Nephron progenitor cell (in vitro differentiated cells): ENCODE measurements at regions not wholly inside any gene's neighbourhood (a gene's known extent, or its start where the extent isn't known, plus 50 kb on each side); places are given as distances from the start of the nearest gene placed in this dataset.

Experiments
- DNase-seq: peaks from one replicate; pipeline ENCODE4 v3.0.0; 2021
- H3K27ac Mint-ChIP-seq: 2 replicates; pipeline ENCODE4 v1.8.0; 2021; ENCODE audit warnings: mild to moderate bottlenecking, moderate library complexity, mixed read lengths
- H3K27me3 Mint-ChIP-seq: 2 replicates; pipeline ENCODE4 v1.8.0; 2021; ENCODE audit warnings: mild to moderate bottlenecking, low read depth, mixed read lengths; ENCODE audit not compliant: poor library complexity
- H3K36me3 Mint-ChIP-seq: 2 replicates; pipeline ENCODE4 v1.8.0; 2021; ENCODE audit warnings: low read depth, mixed read lengths
- H3K4me1 Mint-ChIP-seq: 2 replicates; pipeline ENCODE4 v1.8.0; 2021; ENCODE audit warnings: mixed read lengths
- H3K4me3 Mint-ChIP-seq: 2 replicates; pipeline ENCODE4 v1.8.0; 2021; ENCODE audit warnings: mild to moderate bottlenecking, moderate library complexity, mixed read lengths
- H3K9me3 Mint-ChIP-seq: 2 replicates; pipeline ENCODE4 v1.8.0; 2021; ENCODE audit warnings: mild to moderate bottlenecking, moderate library complexity, mixed read lengths
- TF ChIP-seq, protein P1 (sequence below): fragments of 200-600 bp; sonication (generic); IDR thresholded peaks from 2 replicates; pipeline ENCODE4 v1.5.0; 2021; ENCODE audit warnings: antibody characterized with exemption

DNA sequence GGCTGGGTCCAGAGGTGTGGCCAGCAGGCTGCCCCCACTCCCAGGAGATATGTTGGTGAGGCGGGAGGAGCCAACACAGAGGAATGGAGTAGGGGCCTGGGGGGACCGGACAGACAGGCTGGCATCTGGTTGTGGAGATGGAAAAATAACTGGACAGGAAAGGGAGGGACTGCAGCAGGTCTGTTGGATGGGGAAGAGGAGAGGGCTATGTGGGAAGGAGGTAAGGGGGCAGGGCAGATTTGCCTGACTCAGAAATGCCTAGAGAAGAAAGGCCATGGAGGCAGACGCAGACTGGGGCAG is 160.4 kb downstream of the TRIM29 start:
- H3K4me1 Mint-ChIP-seq, result peaks cover 59% of the 10 kb centered on the region
- H3K4me3 Mint-ChIP-seq, result peak overlapping the region; percentile 24
- no peaks in the 10 kb centered on the region for H3K36me3 Mint-ChIP-seq
- H3K9me3 Mint-ChIP-seq, result no peaks in the 10 kb centered on the region
- TF ChIP-seq, protein P1, sequence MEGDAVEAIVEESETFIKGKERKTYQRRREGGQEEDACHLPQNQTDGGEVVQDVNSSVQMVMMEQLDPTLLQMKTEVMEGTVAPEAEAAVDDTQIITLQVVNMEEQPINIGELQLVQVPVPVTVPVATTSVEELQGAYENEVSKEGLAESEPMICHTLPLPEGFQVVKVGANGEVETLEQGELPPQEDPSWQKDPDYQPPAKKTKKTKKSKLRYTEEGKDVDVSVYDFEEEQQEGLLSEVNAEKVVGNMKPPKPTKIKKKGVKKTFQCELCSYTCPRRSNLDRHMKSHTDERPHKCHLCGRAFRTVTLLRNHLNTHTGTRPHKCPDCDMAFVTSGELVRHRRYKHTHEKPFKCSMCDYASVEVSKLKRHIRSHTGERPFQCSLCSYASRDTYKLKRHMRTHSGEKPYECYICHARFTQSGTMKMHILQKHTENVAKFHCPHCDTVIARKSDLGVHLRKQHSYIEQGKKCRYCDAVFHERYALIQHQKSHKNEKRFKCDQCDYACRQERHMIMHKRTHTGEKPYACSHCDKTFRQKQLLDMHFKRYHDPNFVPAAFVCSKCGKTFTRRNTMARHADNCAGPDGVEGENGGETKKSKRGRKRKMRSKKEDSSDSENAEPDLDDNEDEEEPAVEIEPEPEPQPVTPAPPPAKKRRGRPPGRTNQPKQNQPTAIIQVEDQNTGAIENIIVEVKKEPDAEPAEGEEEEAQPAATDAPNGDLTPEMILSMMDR, result no peak
- no peak for DNase-seq
- H3K27ac Mint-ChIP-seq, result no peak overlapping the region
- peaks cover 29% of the 10 kb centered on the region for H3K27me3 Mint-ChIP-seq

DNA sequence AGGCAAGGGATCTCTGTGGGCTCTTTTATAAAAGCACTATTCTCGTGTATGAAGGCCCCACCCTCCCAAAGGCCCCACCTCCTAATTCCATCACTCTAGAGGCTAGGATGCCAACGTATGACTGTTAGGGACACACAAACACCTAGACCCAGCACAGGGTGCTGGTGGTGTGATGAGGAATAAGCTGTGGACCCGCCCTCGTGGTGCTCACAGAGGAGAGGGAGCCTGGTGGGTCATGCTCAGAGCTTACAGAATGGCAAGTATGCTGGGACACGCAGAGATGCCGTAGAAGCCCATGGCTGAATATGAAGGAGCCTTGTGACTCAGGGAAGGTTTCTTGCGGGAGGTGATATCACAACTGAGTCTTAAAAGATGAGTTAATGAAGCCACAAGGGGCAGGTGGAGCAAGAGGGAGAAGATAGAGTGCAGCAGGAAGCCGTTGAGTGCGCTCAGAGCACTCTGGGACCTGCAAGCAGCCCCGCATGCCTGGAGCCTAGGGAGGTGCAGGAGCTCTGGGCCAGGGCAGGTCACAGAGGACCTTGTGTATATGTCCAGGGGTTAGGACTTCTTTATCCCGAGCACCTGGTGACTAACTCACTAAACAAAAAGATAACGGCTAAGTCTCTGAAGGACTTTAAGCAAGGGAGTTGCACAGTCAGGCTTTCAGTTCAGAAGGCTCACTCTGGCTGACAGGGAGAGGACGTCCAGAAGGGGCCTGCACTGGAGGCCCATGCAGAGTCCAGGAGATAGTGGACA is 160.9 kb downstream of the TRIM29 start:
- DNase-seq, result no peak
- TF ChIP-seq, protein P1, result no peak
- no peak overlapping the region for H3K27ac Mint-ChIP-seq
- H3K9me3 Mint-ChIP-seq, result no peaks in the 10 kb centered on the region
- peak overlapping the region; percentile 24 for H3K4me3 Mint-ChIP-seq
- H3K4me1 Mint-ChIP-seq, result peaks cover 59% of the 10 kb centered on the region
- H3K27me3 Mint-ChIP-seq, result peaks cover 27% of the 10 kb centered on the region
- no peaks in the 10 kb centered on the region for H3K36me3 Mint-ChIP-seq

DNA sequence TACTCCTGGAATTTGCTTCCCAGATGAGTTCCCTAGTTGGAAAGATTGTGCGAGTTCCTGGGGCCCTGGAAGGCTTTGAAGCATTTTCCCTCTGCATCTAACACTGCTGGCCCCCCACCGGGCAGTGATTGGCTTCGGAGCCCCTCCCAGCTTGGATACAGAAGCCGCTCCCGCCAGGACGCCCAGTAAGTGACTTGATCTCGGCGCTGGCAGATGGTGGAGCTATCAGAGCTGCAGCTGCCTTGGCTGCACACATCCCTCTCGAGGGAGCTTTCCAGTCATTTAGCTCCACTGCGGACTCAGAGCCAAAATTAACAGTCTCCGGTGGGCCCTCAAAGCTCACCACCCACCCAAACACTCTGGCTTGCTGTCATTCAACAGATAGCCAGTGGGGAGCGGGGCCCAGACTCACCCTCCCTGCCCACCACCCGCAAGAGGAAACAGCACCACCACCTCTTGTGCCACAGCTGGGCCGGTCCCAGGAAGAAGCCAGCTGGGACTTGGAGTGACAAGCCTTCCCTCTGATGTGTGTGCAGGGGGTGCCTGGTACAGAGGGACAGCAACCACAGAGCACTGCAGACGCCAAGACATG is 162.3 kb downstream of the TRIM29 start:
- Mint-ChIP-seq H3K36me3 (no peaks in the 10 kb centered on the region), H3K9me3 (peaks cover 5% of the 10 kb centered on the region), H3K4me1 (peaks cover 62% of the 10 kb centered on the region), H3K4me3 (peak overlapping the region; percentile 15), H3K27ac (no peak overlapping the region), H3K27me3 (peaks cover 22% of the 10 kb centered on the region)
- peak; percentile 38 for DNase-seq
- TF ChIP-seq, protein P1, result no peak

DNA sequence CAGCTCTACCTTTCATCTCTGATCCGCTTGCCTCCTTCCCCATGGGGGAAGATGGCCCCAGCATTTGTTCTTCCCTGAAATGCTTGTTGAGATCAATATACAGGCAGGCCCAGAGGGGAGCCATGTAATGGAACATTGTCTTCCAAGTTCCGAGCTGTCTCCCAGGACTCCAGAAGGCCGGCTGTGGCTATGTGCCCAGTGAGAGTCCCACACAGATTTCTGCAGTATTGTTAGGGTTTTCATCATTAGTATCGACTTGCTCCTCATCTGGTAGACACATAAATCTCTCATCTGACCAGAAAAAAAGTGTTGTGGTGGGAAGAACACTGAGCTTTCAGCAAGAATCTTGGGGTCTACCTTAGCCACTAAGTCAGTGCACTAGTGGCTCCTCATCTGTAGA is 163.4 kb downstream of the TRIM29 start:
- DNase-seq, result no peak
- Mint-ChIP-seq H3K9me3 (peaks cover 5% of the 10 kb centered on the region), H3K27me3 (peaks cover 16% of the 10 kb centered on the region), H3K27ac (no peak overlapping the region), H3K4me1 (peaks cover 59% of the 10 kb centered on the region), H3K4me3 (no peak overlapping the region), H3K36me3 (no peaks in the 10 kb centered on the region)
- TF ChIP-seq, protein P1, result no peak

DNA sequence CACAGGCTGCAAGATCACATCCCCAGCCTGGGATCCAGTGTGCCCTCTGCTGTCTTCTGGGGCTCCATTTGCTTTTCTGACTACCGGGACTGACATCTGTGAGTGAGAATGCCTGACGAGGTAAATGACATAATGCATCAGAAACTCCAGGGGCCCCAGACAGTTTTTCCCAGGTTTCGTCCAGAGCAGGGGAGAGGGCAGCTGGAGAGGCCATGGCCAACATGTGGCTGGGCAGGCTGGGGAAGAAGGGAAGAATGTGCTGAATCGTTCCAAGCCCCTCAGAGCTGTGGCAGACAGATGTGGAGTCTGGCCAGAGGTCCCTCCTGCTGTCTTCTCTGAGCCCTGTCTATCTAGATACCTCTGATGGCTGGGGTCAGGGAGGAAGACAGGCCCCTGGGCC is 163.9 kb downstream of the TRIM29 start:
- peaks cover 16% of the 10 kb centered on the region for H3K27me3 Mint-ChIP-seq
- TF ChIP-seq, protein P1, result no peak
- H3K27ac Mint-ChIP-seq, result no peak overlapping the region
- H3K9me3 Mint-ChIP-seq, result peaks cover 5% of the 10 kb centered on the region
- no peak overlapping the region for H3K4me3 Mint-ChIP-seq
- H3K4me1 Mint-ChIP-seq, result peaks cover 55% of the 10 kb centered on the region
- no peak for DNase-seq
- no peaks in the 10 kb centered on the region for H3K36me3 Mint-ChIP-seq

DNA sequence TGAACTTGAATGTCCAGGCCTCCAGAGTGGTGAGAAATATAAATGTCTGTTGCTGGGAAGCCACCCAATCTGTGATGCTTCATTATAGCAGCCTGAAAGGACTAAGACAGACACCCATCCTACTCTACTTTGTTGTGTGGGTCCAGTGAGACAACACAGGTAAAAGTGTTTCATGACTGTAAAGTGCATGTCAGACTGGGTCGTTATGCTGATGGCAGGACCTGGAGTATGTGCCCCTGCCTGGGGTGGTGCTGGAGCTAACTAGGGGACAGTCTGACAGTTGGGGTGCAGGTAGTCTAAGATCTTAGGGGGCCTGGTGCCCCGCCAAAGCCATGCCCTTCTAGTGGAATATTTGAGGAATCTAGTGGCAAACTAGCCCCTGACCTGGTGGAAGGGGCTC is 165.6 kb downstream of the TRIM29 start:
- TF ChIP-seq, protein P1, result no peak
- H3K36me3 Mint-ChIP-seq, result no peaks in the 10 kb centered on the region
- peaks cover 5% of the 10 kb centered on the region for H3K9me3 Mint-ChIP-seq
- no peak overlapping the region for H3K4me3 Mint-ChIP-seq
- H3K27ac Mint-ChIP-seq, result no peak overlapping the region
- H3K4me1 Mint-ChIP-seq, result peaks cover 37% of the 10 kb centered on the region
- no peak for DNase-seq
- H3K27me3 Mint-ChIP-seq, result peaks cover 19% of the 10 kb centered on the region
